Ovary (tissue), 3 donors: ENCODE measurements at regions not wholly inside any gene's neighbourhood (a gene's known extent, or its start where the extent isn't known, plus 50 kb on each side); places are given as distances from the start of the nearest gene placed in this dataset.

Source experiments
- EP300 ChIP-seq: sonication (generic); formaldehyde crosslinking; IDR thresholded peaks from one replicate; pipeline ENCODE4 v1.6.1; 2017; ENCODE audit warnings: antibody characterized with exemption
- POLR2A ChIP-seq: fragments of 450-650 bp; IDR thresholded peaks from one replicate; pipeline ENCODE4 v1.6.1; 2017; ENCODE audit warnings: antibody characterized with exemption, mild to moderate bottlenecking, moderate library complexity
- TF ChIP-seq, protein P1 (sequence below), 3 donors: fragments of 450-650 bp in 2 of 3; fragments of 200-600 bp in 1 of 3; IDR thresholded peaks; one replicate each; pipeline versions ENCODE4 v1.5.1 to v1.8.0; 2016 to 2022; ENCODE audit warnings: antibody characterized with exemption in 3 of 3, mild to moderate bottlenecking in 1 of 3
- donor health status: DM: no; HTN: no; CAD: no.

- no peak for TF ChIP-seq EP300
- TF ChIP-seq, protein P1, sequence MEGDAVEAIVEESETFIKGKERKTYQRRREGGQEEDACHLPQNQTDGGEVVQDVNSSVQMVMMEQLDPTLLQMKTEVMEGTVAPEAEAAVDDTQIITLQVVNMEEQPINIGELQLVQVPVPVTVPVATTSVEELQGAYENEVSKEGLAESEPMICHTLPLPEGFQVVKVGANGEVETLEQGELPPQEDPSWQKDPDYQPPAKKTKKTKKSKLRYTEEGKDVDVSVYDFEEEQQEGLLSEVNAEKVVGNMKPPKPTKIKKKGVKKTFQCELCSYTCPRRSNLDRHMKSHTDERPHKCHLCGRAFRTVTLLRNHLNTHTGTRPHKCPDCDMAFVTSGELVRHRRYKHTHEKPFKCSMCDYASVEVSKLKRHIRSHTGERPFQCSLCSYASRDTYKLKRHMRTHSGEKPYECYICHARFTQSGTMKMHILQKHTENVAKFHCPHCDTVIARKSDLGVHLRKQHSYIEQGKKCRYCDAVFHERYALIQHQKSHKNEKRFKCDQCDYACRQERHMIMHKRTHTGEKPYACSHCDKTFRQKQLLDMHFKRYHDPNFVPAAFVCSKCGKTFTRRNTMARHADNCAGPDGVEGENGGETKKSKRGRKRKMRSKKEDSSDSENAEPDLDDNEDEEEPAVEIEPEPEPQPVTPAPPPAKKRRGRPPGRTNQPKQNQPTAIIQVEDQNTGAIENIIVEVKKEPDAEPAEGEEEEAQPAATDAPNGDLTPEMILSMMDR (IDR thresholded peaks at IDR 0.05), result no peak
- TF ChIP-seq POLR2A, result no peak
Measured at GRCh38 chr15:87118435-87118834, 1038.8 kb downstream of the AGBL1 start.
